Caco-2 (cell line): ENCODE measurements at regions not wholly inside any gene's neighbourhood (a gene's known extent, or its start where the extent isn't known, plus 50 kb on each side); places are given as distances from the start of the nearest gene placed in this dataset.

Experiments
- BruUV-seq: library from RNA; stranded (reverse); fragments of 400-500 nt; replicated peaks from 2 replicates; lab custom pipeline; 2021; lab: Mats Ljungman, UMichigan
- CTCF ChIA-PET: fragments of 300-600 bp; sonication (Branson Sonifier 250); formaldehyde crosslinking; loops from one replicate; lab custom pipeline; 2022; ENCODE audit warnings: antibody characterized with exemption; lab: Charles Lee
- POLR2A ChIA-PET: fragments of 300-600 bp; sonication (Branson Sonifier 250); formaldehyde crosslinking; loops from one replicate; lab custom pipeline; 2022; ENCODE audit warnings: antibody characterized with exemption; lab: Charles Lee
- DNase-seq, 2 experiments: peaks; one replicate each; pipeline versions ENCODE4 v3.0.0 to v3.0.0-alpha.2; 2020 to 2022
- H3K27me3 ChIP-seq: replicated peaks from 2 replicates; pipeline ENCODE4 v1.6.0; 2011; ENCODE audit warnings: low read length; ENCODE audit not compliant: control insufficient read depth, insufficient read depth
- H3K36me3 ChIP-seq: 2 replicates; pipeline ENCODE4 v1.5.1; 2011; ENCODE audit warnings: low read length; ENCODE audit not compliant: control insufficient read depth, insufficient read depth
- H3K4me1 ChIP-seq: fragments of 250-450 bp; sonication (Bioruptor Pico); 2 replicates; pipeline ENCODE4 v1.5.1; 2020; ENCODE audit warnings: mild to moderate bottlenecking
- H3K4me3 ChIP-seq: 2 replicates; pipeline ENCODE4 v1.5.1; 2011; ENCODE audit warnings: low read depth, mild to moderate bottlenecking, control low read depth, low read length
- H3K9me3 ChIP-seq: fragments of 250-450 bp; sonication (Bioruptor Pico); 2 replicates; pipeline ENCODE4 v1.5.1; 2020; ENCODE audit warnings: mild to moderate bottlenecking, moderate library complexity
- H3K27ac Mint-ChIP-seq: one replicate; pipeline ENCODE4 v1.8.0; 2022; ENCODE audit warnings: mixed read lengths; ENCODE audit not compliant: unreplicated experiment
- H3K27me3 Mint-ChIP-seq: one replicate; pipeline ENCODE4 v1.8.0; 2022; ENCODE audit warnings: mixed read lengths; ENCODE audit not compliant: insufficient read depth, unreplicated experiment
- H3K36me3 Mint-ChIP-seq: one replicate; pipeline ENCODE4 v1.8.0; 2022; ENCODE audit warnings: mild to moderate bottlenecking, mixed read lengths; ENCODE audit not compliant: insufficient read depth, unreplicated experiment
- H3K4me1 Mint-ChIP-seq: one replicate; pipeline ENCODE4 v1.8.0; 2022; ENCODE audit warnings: low read depth, mixed read lengths; ENCODE audit not compliant: unreplicated experiment
- H3K4me3 Mint-ChIP-seq: one replicate; pipeline ENCODE4 v1.8.0; 2022; ENCODE audit warnings: mild to moderate bottlenecking, moderate library complexity, mixed read lengths; ENCODE audit not compliant: unreplicated experiment
- H3K9me3 Mint-ChIP-seq: one replicate; pipeline ENCODE4 v1.8.0; 2022; ENCODE audit warnings: mixed read lengths; ENCODE audit not compliant: unreplicated experiment
- CTCF ChIP-seq, 2 experiments: fragments of 200-600 bp in 1 of 2; IDR thresholded peaks; 1 replicate in 1 of 2; 2 replicates in 1 of 2; pipeline versions ENCODE4 v1.5.1 to v1.8.0; 2011 to 2022; ENCODE audit warnings: antibody characterized with exemption in 1 of 2, control low read depth in 1 of 2, inconsistent platforms in 1 of 2, low read depth in 1 of 2, low read length in 1 of 2, mild to moderate bottlenecking in 1 of 2, moderate library complexity in 1 of 2; ENCODE audit not compliant: insufficient read depth in 1 of 2, severe bottlenecking in 1 of 2, unreplicated experiment in 1 of 2
- intact Hi-C: fragments of 100-400 bp; cut with micrococcal nuclease; formaldehyde crosslinking; loops from one replicate; pipeline ENCODE4 v1.10.0; 2022; ENCODE audit not compliant: unreplicated experiment

DNA sequence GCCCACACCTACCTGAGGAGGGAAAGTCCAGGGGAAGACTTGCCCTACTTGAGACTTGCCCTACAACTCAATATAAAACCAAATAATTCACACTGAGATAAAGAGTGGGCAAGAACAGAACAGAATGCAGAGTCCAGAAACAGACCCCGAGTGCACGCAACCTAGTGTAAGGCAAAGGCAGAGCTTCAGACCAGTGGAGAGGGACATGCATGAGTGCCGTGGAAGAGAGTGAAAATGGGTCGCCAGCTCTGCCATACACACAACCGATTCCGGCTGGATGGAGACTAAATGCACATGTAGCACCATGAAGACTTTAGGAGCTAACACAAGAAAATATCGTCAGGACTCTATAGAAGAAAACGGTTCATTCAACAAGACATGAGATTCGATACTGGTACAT is 58.8 kb upstream of the CST7 start:
- H3K9me3 Mint-ChIP-seq = peaks cover under 1% of the 10 kb centered on the region

GRCh38 chr20:24891546-24892393 is 57.3 kb upstream of the CST7 start:
- no peak overlapping the region for H3K4me3 Mint-ChIP-seq
- CTCF ChIA-PET = no interaction called here
- no peak for DNase-seq
- intact Hi-C loops = no loop called here
- H3K9me3 ChIP-seq = no peaks in the 10 kb centered on the region
- H3K4me1 ChIP-seq = no peaks in the 10 kb centered on the region
- H3K36me3 Mint-ChIP-seq = no peaks in the 10 kb centered on the region
- TF ChIP-seq CTCF (IDR thresholded peaks at IDR 0.05; ENCODE audit: insufficient read depth in 1 of 2, low read depth in 1 of 2, low read length in 1 of 2, severe bottlenecking in 1 of 2, unreplicated experiment in 1 of 2) = no peak
- H3K36me3 ChIP-seq = no peaks in the 10 kb centered on the region
- H3K27me3 Mint-ChIP-seq = peaks cover 17% of the 10 kb centered on the region
- no TSS peak for BruUV-seq
- no peak overlapping the region for H3K4me3 ChIP-seq
- no peaks in the 10 kb centered on the region for H3K4me1 Mint-ChIP-seq
- H3K9me3 Mint-ChIP-seq = peaks cover 8% of the 10 kb centered on the region
- H3K27ac Mint-ChIP-seq = no peak overlapping the region
- POLR2A ChIA-PET = no interaction called here
- no peaks in the 10 kb centered on the region for H3K27me3 ChIP-seq

More for the DNA sequence above, 58.8 kb upstream of the CST7 start:
- Mint-ChIP-seq H3K27me3 (peaks cover 21% of the 10 kb centered on the region), H3K4me3 (no peak overlapping the region), H3K27ac (no peak overlapping the region), H3K36me3 (no peaks in the 10 kb centered on the region), H3K4me1 (no peaks in the 10 kb centered on the region)
- ChIA-PET CTCF (no interaction called here), POLR2A (no interaction called here)
- Histone ChIP-seq H3K9me3 (no peaks in the 10 kb centered on the region), H3K4me3 (no peak overlapping the region), H3K36me3 (no peaks in the 10 kb centered on the region), H3K4me1 (no peaks in the 10 kb centered on the region), H3K27me3 (no peaks in the 10 kb centered on the region)
- no peak for TF ChIP-seq CTCF (IDR thresholded peaks at IDR 0.05; ENCODE audit: insufficient read depth in 1 of 2, low read depth in 1 of 2, low read length in 1 of 2, severe bottlenecking in 1 of 2, unreplicated experiment in 1 of 2)
- intact Hi-C loops = no loop called here
- no peak for DNase-seq
- BruUV-seq = no TSS peak

DNA sequence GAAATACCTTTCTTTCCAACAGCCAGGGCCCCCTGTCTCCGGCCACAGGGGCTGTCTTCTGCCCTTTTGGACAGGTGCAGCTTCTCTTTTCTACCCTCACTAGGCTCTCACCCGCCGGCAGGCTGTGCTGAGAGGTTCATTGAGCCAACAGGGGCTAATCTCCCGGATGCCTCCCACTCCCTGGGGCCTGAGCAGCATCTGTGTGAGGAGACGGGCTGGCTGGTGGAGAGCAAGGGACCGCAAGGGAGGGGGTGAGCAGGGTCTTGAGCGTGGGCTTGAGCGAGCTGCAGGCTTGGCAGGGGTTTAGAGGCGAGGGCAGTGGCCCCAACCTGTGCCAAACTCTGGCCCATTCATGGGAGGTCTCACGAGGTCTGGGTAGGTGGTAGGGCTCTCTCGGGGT is 56.5 kb upstream of the CST7 start:
- Histone ChIP-seq H3K4me1 (0 out of 2 replicates have a peak, but pooled peaks cover 3% of the 10 kb centered on the region), H3K27me3 (no peaks in the 10 kb centered on the region), H3K4me3 (no peak overlapping the region), H3K36me3 (no peaks in the 10 kb centered on the region), H3K9me3 (no peaks in the 10 kb centered on the region)
- H3K27me3 Mint-ChIP-seq = peaks cover 17% of the 10 kb centered on the region
- TF ChIP-seq CTCF (IDR thresholded peaks at IDR 0.05; ENCODE audit: insufficient read depth in 1 of 2, low read depth in 1 of 2, low read length in 1 of 2, severe bottlenecking in 1 of 2, unreplicated experiment in 1 of 2) = no peak
- H3K9me3 Mint-ChIP-seq = peaks cover 8% of the 10 kb centered on the region
- CTCF ChIA-PET = no interaction called here
- no peak for DNase-seq
- H3K27ac Mint-ChIP-seq = no peak overlapping the region
- no peak overlapping the region for H3K4me3 Mint-ChIP-seq
- H3K4me1 Mint-ChIP-seq = no peaks in the 10 kb centered on the region
- no TSS peak for BruUV-seq
- H3K36me3 Mint-ChIP-seq = no peaks in the 10 kb centered on the region
- POLR2A ChIA-PET = no interaction called here
- intact Hi-C loops = no loop called here
